Lung microvascular endothelial cell (primary cell): ENCODE measurements at regions not wholly inside any gene's neighbourhood (a gene's known extent, or its start where the extent isn't known, plus 50 kb on each side); places are given as distances from the start of the nearest gene placed in this dataset.
"Not testable (repeated sequence)": the region's sequence is repeated elsewhere in the genome, so short reads cannot be mapped to it uniquely, and the experiment has no call there.

Experiments
- DNase-seq, 2 donors: peaks; one replicate each; pipeline versions ENCODE4 v3.0.0 to v3.0.0-alpha.2; 2010; ENCODE audit warnings: low read depth in 2 of 2

DNA sequence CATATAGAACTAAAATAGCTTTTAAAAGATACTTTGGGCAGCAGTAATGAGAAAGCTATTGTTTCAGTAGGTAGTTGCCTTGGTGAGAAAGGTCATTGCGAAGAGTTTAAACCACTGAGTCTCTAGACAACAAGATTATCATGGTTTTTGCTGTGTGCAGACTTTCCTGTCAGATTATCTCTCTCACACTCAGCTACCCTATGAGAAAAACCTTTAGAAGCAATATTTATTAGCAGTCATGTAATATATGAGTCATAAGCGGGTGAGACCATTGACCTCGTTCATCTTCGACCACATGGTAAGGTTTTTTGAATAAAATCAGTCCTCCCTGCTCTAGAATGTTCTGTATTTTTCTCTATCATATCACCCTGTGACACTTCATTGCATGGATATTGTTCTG, 59.9 kb downstream of the GPR65 start:
- no peak for DNase-seq

DNA sequence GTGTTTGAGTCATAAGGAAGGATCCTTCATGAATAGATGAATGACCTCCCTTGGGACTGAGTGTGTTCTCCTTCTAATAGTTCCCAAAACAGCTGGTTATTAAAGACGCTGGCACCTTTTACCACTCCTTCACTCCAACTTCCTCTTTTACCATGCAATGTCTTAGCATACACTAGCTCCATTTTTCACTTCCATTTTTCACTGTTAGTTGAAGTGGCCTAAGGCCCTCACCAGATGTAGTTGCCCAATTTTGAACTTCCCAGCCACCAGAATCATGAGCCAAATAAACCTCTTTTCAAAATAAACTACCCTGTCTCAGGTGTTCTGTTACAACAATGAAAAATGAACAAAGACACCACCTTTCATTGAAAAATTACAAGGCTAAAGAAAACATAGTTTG, 64.7 kb downstream of the GPR65 start:
- no peak for DNase-seq

DNA sequence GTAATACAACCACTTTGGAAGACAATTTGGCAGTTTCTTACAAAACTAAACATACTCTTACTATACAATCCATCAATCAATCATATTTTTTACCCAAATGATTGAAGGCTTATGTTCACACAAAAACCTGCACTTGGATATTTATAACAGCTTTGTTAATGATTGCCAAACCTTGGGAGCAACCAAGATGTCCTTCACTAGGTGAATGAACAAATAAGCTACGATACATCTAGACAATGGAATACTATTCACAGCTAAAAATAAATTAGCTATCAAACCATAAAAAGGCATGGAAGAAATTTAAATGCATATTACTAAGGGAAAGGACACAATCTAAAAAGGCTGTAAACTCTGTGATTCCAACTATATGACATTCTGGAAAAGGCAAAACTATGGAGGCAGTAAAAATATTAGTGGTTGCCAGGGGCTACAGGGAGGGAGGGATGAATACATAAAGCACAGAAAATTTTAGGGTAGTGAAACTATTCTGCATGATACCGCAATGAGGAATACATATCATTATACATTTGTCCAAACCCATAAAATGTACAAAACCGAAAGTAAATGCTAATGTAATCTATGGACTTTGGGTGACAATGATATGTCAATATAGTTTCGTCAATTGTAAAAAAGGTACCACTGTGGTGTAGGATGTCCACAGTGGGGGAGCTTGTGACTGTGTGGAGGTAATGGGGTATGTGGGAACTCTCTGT, 70.5 kb downstream of the GPR65 start:
- DNase-seq: no peak

DNA sequence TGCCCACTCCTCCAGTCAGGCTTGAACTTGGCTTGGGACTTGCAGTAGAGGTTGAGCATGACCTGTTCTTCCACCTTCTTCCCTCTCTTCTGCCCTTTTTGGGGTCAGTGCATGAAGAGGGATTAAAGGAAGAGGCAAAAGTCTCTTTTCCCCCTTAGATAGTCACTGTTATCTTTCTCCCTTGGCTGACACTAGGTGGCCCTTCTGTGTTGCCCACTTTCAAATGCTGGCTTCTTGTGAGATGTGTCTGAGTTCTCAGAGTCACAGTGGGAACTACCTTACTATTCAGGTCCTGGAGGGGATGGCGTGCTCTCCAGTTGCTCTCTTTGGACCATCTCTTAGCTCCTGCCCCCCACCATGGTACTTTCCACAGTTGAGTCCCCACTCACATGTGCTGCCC, 73.6 kb downstream of the GPR65 start:
- no peak for DNase-seq

GRCh38 chr14:88079624-88080023, 74.7 kb downstream of the GPR65 start:
- no peak for DNase-seq

DNA sequence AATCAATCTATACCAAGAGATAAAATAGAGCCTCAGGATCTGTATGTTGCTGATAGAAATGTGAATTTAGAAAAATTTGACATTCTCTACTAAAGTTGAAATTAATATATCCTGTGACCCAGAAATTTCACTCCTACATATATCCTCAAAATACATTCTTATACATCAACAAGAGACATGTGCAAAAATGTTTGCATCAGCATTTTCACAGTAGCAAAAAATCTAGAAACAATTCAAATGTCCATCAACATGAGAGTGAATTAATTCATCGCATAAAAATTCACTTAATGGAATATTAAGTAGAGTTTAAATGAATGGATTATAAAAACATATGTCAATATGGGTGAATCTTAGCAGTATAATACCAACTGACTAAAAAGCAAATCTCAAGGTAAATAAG, 80.8 kb downstream of the GPR65 start:
- no peak for DNase-seq

DNA sequence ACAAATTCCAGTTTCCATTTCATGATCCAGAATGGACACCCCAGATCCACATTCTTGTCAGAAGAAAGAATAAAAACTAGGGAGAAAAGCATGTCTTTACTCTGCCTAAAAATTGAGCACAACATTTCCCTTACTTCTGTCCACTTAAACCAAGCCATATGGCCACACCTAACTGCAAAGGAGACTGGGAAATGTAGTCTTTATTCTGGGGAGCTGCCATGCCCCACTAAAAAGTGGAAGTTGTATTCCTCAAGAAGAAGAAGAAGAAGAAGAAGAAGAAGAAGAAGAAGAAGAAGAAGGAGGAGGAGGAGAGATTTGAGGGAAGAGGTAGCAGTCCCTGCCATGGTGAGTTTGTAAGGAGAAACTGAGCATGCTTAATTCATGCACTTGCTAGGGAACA, 84.5 kb downstream of the GPR65 start:
- DNase-seq: no peak

- no peak for DNase-seq
Measured at GRCh38 chr14:88092529-88092928, 87.6 kb downstream of the GPR65 start.

GRCh38 chr14:88095791-88096190, 90.9 kb downstream of the GPR65 start:
- no peak for DNase-seq

DNA sequence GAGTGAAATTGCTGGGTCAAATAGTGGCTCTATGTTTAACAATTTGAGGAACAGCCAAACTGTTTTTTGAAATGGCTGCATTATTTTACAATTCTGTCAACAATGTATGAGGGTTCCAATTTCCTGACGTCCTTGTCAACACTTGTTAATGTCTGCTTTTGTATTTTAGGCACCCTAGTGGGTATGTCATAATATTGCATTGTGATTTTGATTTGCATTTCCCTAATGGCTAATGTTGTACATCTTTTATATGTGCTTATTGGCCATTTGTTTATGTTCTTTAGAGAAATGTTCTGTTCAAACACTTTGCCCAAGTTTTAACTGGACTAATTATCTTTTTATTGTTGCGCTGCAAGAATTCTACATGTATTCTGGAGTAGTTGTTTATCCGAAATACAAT, 93.2 kb downstream of the GPR65 start:
- DNase-seq: no peak

DNA sequence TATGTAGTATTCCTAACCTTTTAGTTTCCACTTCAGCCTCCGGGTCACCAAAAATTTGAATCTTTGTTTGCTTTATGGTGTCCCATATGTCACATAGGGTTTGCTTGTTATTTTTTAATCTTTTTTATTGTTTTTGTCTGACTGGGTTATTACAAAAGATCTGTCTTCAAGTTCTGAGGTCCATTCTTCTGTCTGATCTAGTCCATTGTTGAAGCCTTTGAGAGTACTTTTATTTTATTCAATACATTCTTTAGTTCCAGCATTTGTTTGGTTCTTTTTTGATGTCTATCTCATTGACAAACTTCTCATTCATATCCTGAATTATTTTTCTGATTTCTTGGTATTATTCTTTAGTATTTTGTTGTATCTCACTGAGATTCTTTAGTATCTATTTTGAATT, 99.8 kb downstream of the GPR65 start:
- DNase-seq: no peak

DNA sequence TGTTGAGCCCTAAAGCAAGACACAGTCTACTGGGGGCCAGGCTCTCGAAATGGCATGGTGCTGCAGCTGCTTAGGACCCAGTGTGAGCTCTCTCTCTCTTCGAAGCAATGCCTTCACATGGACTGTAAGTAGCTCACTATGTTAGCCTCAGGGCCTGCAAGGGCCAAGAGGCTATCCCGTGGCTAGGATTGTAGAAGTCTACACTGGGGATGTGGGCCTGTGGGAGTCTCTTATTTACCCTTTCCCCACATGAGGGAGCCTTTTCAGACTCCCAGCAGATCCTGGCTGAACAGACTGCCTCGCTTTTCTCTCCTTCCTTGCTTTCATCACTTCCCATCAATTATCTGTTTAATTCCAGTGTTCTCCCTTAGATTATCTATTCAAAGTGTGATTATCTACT, 101.4 kb downstream of the GPR65 start:
- no peak for DNase-seq

- DNase-seq: not testable (repeated sequence)
Measured at GRCh38 chr14:88127669-88128068, 122.7 kb downstream of the GPR65 start.

GRCh38 chr14:88128816-88129215, 123.9 kb downstream of the GPR65 start:
- no peak for DNase-seq

GRCh38 chr14:88129306-88130056, 124.5 kb downstream of the GPR65 start:
- DNase-seq: peak in 1 of 2 donors; percentile 17

DNA sequence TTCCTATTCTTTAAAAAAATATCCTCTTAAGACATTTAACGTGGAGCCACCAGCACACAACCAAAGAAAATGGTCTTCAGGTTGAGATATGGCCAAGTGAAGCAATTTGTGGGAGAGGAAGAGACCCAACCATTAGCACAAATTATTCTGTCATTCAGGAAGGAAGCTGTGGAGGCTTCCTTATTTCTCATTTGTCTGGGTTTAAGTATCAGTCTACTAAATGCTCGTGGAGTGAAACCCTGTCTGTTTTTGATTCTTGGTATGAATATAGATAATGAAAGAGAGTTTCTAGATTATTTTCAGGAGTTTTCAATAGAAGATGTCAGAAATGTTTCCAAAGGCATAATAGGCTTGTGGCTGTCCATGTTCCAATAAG, 125.1 kb downstream of the GPR65 start:
- no peak for DNase-seq
